ENCODE measurements at regions not wholly inside any gene's neighbourhood (a gene's known extent, or its start where the extent isn't known, plus 50 kb on each side); places are given as distances from the start of the nearest gene placed in this dataset.
A peak's percentile ranks its signal among the peaks of the same experiment; 100 is the strongest.

- TF ChIP-seq, protein P1, sequence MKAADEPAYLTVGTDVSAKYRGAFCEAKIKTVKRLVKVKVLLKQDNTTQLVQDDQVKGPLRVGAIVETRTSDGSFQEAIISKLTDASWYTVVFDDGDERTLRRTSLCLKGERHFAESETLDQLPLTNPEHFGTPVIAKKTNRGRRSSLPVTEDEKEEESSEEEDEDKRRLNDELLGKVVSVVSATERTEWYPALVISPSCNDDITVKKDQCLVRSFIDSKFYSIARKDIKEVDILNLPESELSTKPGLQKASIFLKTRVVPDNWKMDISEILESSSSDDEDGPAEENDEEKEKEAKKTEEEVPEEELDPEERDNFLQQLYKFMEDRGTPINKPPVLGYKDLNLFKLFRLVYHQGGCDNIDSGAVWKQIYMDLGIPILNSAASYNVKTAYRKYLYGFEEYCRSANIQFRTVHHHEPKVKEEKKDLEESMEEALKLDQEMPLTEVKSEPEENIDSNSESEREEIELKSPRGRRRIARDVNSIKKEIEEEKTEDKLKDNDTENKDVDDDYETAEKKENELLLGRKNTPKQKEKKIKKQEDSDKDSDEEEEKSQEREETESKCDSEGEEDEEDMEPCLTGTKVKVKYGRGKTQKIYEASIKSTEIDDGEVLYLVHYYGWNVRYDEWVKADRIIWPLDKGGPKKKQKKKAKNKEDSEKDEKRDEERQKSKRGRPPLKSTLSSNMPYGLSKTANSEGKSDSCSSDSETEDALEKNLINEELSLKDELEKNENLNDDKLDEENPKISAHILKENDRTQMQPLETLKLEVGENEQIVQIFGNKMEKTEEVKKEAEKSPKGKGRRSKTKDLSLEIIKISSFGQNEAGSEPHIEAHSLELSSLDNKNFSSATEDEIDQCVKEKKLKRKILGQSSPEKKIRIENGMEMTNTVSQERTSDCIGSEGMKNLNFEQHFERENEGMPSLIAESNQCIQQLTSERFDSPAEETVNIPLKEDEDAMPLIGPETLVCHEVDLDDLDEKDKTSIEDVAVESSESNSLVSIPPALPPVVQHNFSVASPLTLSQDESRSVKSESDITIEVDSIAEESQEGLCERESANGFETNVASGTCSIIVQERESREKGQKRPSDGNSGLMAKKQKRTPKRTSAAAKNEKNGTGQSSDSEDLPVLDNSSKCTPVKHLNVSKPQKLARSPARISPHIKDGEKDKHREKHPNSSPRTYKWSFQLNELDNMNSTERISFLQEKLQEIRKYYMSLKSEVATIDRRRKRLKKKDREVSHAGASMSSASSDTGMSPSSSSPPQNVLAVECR (CRISPR knock-in tag; IDR thresholded peaks at IDR 0.05; ENCODE audit: borderline replicate concordance), result no peak
- TF ChIP-seq ZFP41 (CRISPR knock-in tag; IDR thresholded peaks at IDR 0.05; ENCODE audit: borderline replicate concordance) (no peak), CREM (IDR thresholded peaks at IDR 0.05) (peak; percentile 74; the same call in 1 of the 2 replicates), CREM (CRISPR knock-in tag; IDR thresholded peaks at IDR 0.05) (no peak), E2F2 (CRISPR knock-in tag; IDR thresholded peaks at IDR 0.05; ENCODE audit: borderline replicate concordance) (no peak), PHF21A (CRISPR knock-in tag; IDR thresholded peaks at IDR 0.05) (0 out of 2 replicates have a peak, but pooled peaks have one; percentile 29), ZNF644 (CRISPR knock-in tag; IDR thresholded peaks at IDR 0.05; ENCODE audit: low read depth) (peak; percentile 64; the same call in 1 of the 2 replicates), HNRNPUL1 (IDR thresholded peaks at IDR 0.05; ENCODE audit: low read depth, low read length) (no peak), ZFP36L1 (CRISPR knock-in tag; IDR thresholded peaks at IDR 0.05) (no peak), BATF2 (CRISPR knock-in tag; IDR thresholded peaks at IDR 0.05) (no peak), THAP11 (CRISPR knock-in tag; IDR thresholded peaks at IDR 0.05) (peak; percentile 57; the same call in 1 of the 2 replicates), ZNF570 (CRISPR knock-in tag; IDR thresholded peaks at IDR 0.05; ENCODE audit: borderline replicate concordance) (no peak), ZBTB7B (CRISPR knock-in tag; IDR thresholded peaks at IDR 0.05) (no peak), ZNF34 (CRISPR knock-in tag; IDR thresholded peaks at IDR 0.05; ENCODE audit: borderline replicate concordance) (no peak), RFXAP (CRISPR knock-in tag; IDR thresholded peaks at IDR 0.05; ENCODE audit: borderline replicate concordance) (no peak), NONO (IDR thresholded peaks at IDR 0.05) (no peak), NONO (CRISPR knock-in tag; conservative IDR thresholded peaks at IDR 0.05) (no peak), NR2C2 (CRISPR knock-in tag; IDR thresholded peaks at IDR 0.05; ENCODE audit: borderline replicate concordance) (no peak)
- TF ChIP-seq, protein P2, sequence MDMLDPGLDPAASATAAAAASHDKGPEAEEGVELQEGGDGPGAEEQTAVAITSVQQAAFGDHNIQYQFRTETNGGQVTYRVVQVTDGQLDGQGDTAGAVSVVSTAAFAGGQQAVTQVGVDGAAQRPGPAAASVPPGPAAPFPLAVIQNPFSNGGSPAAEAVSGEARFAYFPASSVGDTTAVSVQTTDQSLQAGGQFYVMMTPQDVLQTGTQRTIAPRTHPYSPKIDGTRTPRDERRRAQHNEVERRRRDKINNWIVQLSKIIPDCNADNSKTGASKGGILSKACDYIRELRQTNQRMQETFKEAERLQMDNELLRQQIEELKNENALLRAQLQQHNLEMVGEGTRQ (IDR thresholded peaks at IDR 0.05; ENCODE audit: low read depth, low read length), result no peak
- TF ChIP-seq, protein P2 (CRISPR knock-in tag; IDR thresholded peaks at IDR 0.05; ENCODE audit: borderline replicate concordance), result no peak
- TF ChIP-seq, protein P3, sequence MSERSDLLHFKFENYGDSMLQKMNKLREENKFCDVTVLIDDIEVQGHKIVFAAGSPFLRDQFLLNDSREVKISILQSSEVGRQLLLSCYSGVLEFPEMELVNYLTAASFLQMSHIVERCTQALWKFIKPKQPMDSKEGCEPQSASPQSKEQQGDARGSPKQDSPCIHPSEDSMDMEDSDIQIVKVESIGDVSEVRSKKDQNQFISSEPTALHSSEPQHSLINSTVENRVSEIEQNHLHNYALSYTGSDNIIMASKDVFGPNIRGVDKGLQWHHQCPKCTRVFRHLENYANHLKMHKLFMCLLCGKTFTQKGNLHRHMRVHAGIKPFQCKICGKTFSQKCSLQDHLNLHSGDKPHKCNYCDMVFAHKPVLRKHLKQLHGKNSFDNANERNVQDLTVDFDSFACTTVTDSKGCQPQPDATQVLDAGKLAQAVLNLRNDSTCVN (CRISPR knock-in tag; IDR thresholded peaks at IDR 0.05; ENCODE audit: borderline replicate concordance), result peak; percentile 40; the same call in 1 of the 2 replicates
Measured at GRCh38 chr2:226190479-226191252, 609.0 kb downstream of the IRS1 start (continued).
